ENCODE measurements at regions not wholly inside any gene's neighbourhood (a gene's known extent, or its start where the extent isn't known, plus 50 kb on each side); places are given as distances from the start of the nearest gene placed in this dataset.

DNA sequence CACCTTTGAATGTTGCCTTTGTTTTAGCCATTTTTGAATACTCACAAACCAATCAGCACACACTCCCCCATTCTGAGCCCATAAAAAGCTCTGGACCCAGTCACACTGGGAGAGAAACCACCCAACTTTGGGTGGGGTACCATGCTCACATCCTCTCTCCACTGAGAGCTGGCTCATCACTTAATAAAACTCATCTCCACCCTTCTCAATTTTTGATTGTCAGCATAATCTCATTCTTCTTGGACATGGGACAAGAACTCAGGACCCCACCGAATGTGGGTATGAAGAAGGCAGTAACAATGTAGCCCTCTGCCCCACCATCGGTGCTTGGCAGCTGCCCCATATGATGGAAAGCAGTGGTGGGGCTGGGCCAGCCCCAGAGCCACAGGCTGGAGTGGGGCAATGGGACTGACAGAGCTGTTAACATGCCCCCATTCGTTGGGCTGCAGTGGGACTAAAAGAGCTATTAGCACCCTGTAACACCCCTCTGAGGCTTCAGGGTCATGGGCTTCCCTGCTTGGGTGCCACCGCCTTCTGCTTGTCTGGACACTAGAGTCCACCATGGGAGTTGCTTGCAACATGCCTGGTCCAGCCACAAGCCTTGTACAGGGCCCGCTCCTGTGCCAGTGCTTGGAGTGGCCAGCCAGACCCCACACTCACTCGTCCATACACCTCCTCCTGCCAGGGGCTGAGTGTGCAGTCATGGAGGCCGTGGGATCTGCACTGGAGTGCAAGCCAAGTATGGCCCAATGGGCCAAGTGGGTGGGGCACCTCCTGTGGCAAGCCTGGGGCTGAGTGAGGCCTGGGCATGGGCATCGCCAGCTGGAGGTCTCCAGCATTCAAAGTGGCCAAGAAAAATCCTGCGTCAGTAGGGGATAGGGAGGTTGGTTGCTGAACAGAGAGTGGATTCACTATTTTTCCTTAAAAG is 471.1 kb downstream of the TBC1D22A start:
- TF ChIP-seq, protein P1, sequence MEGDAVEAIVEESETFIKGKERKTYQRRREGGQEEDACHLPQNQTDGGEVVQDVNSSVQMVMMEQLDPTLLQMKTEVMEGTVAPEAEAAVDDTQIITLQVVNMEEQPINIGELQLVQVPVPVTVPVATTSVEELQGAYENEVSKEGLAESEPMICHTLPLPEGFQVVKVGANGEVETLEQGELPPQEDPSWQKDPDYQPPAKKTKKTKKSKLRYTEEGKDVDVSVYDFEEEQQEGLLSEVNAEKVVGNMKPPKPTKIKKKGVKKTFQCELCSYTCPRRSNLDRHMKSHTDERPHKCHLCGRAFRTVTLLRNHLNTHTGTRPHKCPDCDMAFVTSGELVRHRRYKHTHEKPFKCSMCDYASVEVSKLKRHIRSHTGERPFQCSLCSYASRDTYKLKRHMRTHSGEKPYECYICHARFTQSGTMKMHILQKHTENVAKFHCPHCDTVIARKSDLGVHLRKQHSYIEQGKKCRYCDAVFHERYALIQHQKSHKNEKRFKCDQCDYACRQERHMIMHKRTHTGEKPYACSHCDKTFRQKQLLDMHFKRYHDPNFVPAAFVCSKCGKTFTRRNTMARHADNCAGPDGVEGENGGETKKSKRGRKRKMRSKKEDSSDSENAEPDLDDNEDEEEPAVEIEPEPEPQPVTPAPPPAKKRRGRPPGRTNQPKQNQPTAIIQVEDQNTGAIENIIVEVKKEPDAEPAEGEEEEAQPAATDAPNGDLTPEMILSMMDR (IDR thresholded peaks at IDR 0.05): no peak
- no peak for DNase-seq (ENCODE audit: low spot score)
- Histone ChIP-seq H3K27ac (no peak overlapping the region), H3K4me3 (no peak overlapping the region)

DNA sequence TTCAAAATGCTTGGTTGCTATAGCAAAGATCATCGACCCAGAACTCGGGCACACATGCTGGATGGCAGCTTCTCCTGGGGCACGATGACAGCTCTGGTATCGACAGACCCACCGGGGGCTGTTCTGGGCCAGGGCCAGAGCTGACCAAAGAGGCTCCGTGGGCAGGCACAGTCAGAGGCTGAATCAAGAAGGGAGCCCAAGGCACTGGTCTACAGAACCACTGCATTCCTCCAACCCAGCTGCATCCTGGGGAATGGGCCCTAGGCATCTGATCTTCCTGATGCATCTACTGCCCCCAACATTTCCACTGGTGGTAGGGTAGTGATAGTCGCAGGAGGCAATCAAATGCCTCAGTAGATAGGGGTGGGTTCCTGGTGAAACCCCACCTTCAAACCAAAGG is 470.3 kb downstream of the TBC1D22A start:
- TF ChIP-seq, protein P1 (IDR thresholded peaks at IDR 0.05): no peak
- no peak overlapping the region for H3K27ac ChIP-seq
- no peak for DNase-seq (ENCODE audit: low spot score)
- no peak overlapping the region for H3K4me3 ChIP-seq

DNA sequence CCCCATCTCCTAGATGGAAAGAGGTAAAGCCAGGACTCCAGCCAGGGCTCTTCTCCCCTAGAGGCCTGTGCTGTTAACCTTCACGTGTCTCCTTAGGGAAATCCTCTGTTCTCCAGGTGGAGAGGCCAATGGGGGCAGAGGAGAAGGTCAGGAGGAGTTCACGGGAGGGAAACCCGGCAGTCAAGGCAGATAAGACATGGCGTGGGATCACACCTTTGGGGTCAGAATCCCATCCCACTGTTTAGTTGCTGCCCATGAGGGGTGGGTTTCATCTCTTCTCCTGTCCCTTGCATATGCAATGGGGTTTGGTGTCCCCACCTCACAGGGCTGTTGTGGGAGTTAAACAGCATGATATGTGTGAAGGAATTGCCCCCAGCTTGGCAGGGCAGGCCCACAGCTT is 469.7 kb downstream of the TBC1D22A start:
- no peak overlapping the region for H3K4me3 ChIP-seq
- no peak overlapping the region for H3K27ac ChIP-seq
- TF ChIP-seq, protein P1 (IDR thresholded peaks at IDR 0.05): no peak
- DNase-seq (ENCODE audit: low spot score): no peak

DNA sequence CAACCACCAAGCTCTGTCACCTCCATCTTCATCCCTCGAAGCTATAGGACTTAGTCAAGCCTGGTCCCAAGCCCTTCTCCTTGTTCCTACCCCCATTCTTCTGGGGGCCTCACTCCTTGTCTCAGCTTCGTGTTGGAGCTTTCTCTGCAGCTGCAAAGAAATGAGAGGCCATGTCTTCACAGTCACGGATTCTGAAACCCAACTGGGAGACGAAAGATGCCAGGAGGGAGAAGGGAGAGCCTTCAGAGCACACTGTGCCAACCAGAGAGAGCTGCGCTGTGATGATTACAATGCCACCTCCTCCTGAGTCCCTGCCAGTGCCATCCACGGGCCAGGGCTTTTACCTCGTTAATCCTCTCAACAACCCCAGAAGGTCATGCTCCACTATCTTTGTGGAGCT is 469.3 kb downstream of the TBC1D22A start:
- no peak for DNase-seq (ENCODE audit: low spot score)
- H3K27ac ChIP-seq: no peak overlapping the region
- TF ChIP-seq, protein P1 (IDR thresholded peaks at IDR 0.05): no peak
- H3K4me3 ChIP-seq: no peak overlapping the region

DNA sequence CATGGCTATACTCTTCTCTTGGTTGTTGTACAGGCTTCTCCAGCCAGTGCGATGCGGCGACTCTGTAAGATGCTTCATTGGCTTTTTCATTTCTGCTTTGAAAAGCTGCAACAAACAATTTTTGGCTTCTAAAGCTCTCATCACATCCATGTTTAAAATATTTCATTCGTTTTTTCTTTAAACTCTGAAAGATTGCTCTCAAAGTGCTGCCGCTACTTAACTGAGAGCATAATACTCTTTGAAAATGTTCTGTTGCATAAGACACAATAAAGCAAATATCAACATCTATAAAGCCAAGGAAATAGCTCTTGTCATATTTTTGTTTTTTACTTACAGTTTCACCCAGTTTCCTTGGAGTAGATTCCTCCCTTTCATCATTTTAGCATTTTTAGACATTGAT is 468.3 kb downstream of the TBC1D22A start:
- TF ChIP-seq, protein P1 (IDR thresholded peaks at IDR 0.05): no peak
- Histone ChIP-seq H3K4me3 (no peak overlapping the region), H3K27ac (no peak overlapping the region)
- DNase-seq (ENCODE audit: low spot score): no peak

DNA sequence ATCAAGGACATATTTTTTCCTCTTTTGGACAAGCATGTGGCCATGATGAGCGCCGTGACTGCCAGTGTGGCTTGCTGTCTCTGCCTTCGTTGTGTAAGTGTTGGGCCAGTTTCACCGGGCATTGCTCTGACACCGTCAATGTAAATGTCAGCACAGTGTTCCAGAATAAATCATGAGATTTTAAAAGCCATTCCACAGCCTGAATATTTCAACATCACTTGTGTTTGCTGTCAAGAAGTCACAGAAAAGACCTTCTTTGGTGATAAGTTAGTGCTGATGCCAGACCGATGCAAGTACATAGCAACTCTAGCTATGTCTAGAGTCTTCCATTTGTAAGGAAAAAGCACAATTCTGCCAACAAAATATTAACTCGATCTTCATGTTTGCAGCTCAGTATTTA is 467.8 kb downstream of the TBC1D22A start:
- no peak overlapping the region for H3K27ac ChIP-seq
- TF ChIP-seq, protein P1 (IDR thresholded peaks at IDR 0.05): no peak
- DNase-seq (ENCODE audit: low spot score): no peak
- no peak overlapping the region for H3K4me3 ChIP-seq

DNA sequence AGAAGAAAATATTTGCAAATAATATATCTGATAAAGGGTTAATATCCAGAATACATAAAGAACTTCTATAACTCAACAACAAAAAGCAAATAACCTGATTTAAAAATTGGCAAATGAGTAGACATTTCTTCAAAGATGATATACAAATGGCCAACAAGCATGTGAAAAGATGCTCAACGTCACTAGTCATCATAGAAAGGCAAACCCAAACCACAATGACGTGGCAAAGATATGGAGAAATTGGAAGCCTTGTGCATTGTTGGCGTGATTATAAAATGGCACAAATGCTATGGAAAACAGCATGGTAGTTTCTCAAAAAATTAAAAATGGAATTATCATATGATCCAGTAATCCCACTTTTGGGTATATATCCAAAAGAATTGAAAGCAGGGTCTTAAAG is 466.3 kb downstream of the TBC1D22A start:
- no peak overlapping the region for H3K27ac ChIP-seq
- TF ChIP-seq, protein P1 (IDR thresholded peaks at IDR 0.05): no peak
- no peak for DNase-seq (ENCODE audit: low spot score)
- no peak overlapping the region for H3K4me3 ChIP-seq
